ENCODE measurements at regions not wholly inside any gene's neighbourhood (a gene's known extent, or its start where the extent isn't known, plus 50 kb on each side); places are given as distances from the start of the nearest gene placed in this dataset.

DNA sequence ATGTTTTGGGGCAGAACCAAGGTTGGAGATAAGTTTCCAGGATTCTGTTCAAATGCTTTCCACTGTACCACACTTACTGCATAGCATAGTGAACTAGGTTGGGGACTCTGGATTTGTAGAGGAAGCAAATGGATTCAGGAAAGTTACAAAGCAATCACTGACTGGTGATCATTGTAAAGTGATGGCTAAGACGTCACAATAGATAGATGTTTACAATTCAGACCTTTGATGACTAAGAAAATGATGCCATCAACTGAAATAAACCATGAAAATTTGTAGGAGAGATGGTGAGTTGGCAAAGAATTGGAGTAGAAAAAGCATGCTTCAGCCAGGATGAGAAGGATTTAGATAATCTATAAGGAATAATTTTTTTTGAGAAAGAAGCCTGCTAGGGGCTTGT is 178.0 kb downstream of the UBE2E3 start:
- TF ChIP-seq, protein P1, sequence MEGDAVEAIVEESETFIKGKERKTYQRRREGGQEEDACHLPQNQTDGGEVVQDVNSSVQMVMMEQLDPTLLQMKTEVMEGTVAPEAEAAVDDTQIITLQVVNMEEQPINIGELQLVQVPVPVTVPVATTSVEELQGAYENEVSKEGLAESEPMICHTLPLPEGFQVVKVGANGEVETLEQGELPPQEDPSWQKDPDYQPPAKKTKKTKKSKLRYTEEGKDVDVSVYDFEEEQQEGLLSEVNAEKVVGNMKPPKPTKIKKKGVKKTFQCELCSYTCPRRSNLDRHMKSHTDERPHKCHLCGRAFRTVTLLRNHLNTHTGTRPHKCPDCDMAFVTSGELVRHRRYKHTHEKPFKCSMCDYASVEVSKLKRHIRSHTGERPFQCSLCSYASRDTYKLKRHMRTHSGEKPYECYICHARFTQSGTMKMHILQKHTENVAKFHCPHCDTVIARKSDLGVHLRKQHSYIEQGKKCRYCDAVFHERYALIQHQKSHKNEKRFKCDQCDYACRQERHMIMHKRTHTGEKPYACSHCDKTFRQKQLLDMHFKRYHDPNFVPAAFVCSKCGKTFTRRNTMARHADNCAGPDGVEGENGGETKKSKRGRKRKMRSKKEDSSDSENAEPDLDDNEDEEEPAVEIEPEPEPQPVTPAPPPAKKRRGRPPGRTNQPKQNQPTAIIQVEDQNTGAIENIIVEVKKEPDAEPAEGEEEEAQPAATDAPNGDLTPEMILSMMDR (conservative IDR thresholded peaks at IDR 0.05): no peak
- no peak for TF ChIP-seq EZH2 (IDR thresholded peaks at IDR 0.05; ENCODE audit: low read depth)
